K562 (cell line): ENCODE measurements at regions not wholly inside any gene's neighbourhood (a gene's known extent, or its start where the extent isn't known, plus 50 kb on each side); places are given as distances from the start of the nearest gene placed in this dataset.

Source experiments
- ATAC-seq: fragments of 200-7000 bp; cut with Tn5 transposase; 3 replicates; pipeline ENCODE4 v1.9.1; 2020; ENCODE audit warnings: moderate library complexity
- BruUV-seq: library from RNA; stranded (reverse); fragments of 400-500 nt; replicated peaks from 2 replicates; lab custom pipeline; 2021; lab: Mats Ljungman, UMichigan
- CTCF ChIA-PET: fragments of 300-600 bp; formaldehyde crosslinking; extraction: SDS; loops from one replicate; lab custom pipeline; 2021; ENCODE audit warnings: low intra/inter-chr PET ratio; lab: Yijun Ruan, JAX
- POLR2A ChIA-PET: fragments of 300-600, 350-650 bp; sonication (Branson Sonifier 250); formaldehyde crosslinking; extraction: SDS; loops from one replicate; lab custom pipeline; 2021; ENCODE audit warnings: antibody characterized with exemption, inconsistent platforms; lab: Yijun Ruan, JAX
- DNase-seq, 4 experiments: peaks; one replicate each; pipeline versions ENCODE4 v3.0.0 to v3.0.0-alpha.2; 2011 to 2018; ENCODE audit warnings: low spot score in 3 of 4, mixed read lengths in 3 of 4; ENCODE audit errors: extremely low read depth in 1 of 4
- FAIRE-seq: peaks from 2 replicates; lab custom pipeline; 2011; peaks lifted over from hg19 to GRCh38; lab: Jason Lieb, UNC
- H2AFZ ChIP-seq: 2 replicates; pipeline ENCODE4 v1.6.0; 2011; ENCODE audit warnings: low read depth, low read length, control low read depth, inconsistent platforms
- H3K27ac ChIP-seq: fragments of 200-600 bp; 3 replicates; pipeline ENCODE4 v1.8.0; 2011; ENCODE audit warnings: low read depth, mild to moderate bottlenecking, control low read depth, inconsistent platforms, low read length, moderate library complexity, mixed read lengths; ENCODE audit errors: extremely low read depth
- H3K27me3 ChIP-seq, 2 experiments: fragments of 300-600 bp in 1 of 2; 2 replicates in 1 of 2; 3 replicates in 1 of 2; pipeline versions ENCODE4 v1.6.0 to v1.8.0; 2011; ENCODE audit warnings: inconsistent platforms in 2 of 2, low read length in 2 of 2, mild to moderate bottlenecking in 1 of 2, mixed read lengths in 1 of 2, moderate library complexity in 1 of 2; ENCODE audit not compliant: control insufficient read depth in 2 of 2, insufficient read depth in 2 of 2
- H3K36me3 ChIP-seq: fragments of 300-600 bp; 3 replicates; pipeline ENCODE4 v1.8.0; 2011; ENCODE audit warnings: mild to moderate bottlenecking, low read length, inconsistent platforms; ENCODE audit not compliant: control insufficient read depth, insufficient read depth
- H3K4me1 ChIP-seq, 2 experiments: fragments of 200-600 bp in 1 of 2; replicated peaks in 1 of 2; 2 replicates in 1 of 2; 3 replicates in 1 of 2; pipeline versions ENCODE4 v1.5.1 to v1.8.0; 2011; ENCODE audit warnings: inconsistent platforms in 2 of 2, low read length in 2 of 2, mild to moderate bottlenecking in 1 of 2, mixed read lengths in 1 of 2, moderate library complexity in 1 of 2; ENCODE audit not compliant: control insufficient read depth in 2 of 2, insufficient read depth in 2 of 2
- H3K4me2 ChIP-seq: 2 replicates; pipeline ENCODE4 v1.6.1; 2011; ENCODE audit warnings: low read length, control low read depth, inconsistent platforms, mixed read lengths; ENCODE audit not compliant: insufficient read depth
- H3K4me3 ChIP-seq: fragments of 200-600 bp; sonication (generic), shearing (Covaris generic); 2 replicates; pipeline ENCODE4 v1.5.1; 2016; ENCODE audit warnings: control low read depth, inconsistent platforms
- H3K79me2 ChIP-seq: fragments of 200-600 bp; 3 replicates; pipeline ENCODE4 v1.8.0; 2011; ENCODE audit warnings: low read length, inconsistent platforms; ENCODE audit not compliant: control insufficient read depth, insufficient read depth
- H3K9ac ChIP-seq, 2 experiments: 2 replicates each; pipeline versions ENCODE4 v1.6.0 to v1.6.1; 2011; ENCODE audit warnings: low read depth in 2 of 2, low read length in 2 of 2, control low read depth in 1 of 2, inconsistent platforms in 1 of 2, mild to moderate bottlenecking in 1 of 2, mixed read lengths in 1 of 2; ENCODE audit not compliant: insufficient read depth in 1 of 2
- H3K9me1 ChIP-seq: one replicate; pipeline ENCODE4 v1.6.0; 2011; ENCODE audit warnings: inconsistent platforms, mild to moderate bottlenecking, low read length, moderate library complexity; ENCODE audit not compliant: control insufficient read depth, insufficient read depth
- H3K9me3 ChIP-seq: replicated peaks from 2 replicates; pipeline ENCODE4 v1.5.1; 2011; ENCODE audit warnings: low read depth, low read length, inconsistent platforms; ENCODE audit not compliant: control insufficient read depth, insufficient read depth
- H4K20me1 ChIP-seq: replicated peaks from 2 replicates; pipeline ENCODE4 v1.6.1; 2011; ENCODE audit warnings: low read length, inconsistent platforms, mixed read lengths; ENCODE audit not compliant: control insufficient read depth, insufficient read depth
- CUX1 ChIP-seq: fragments of 200-800 bp; sonication (Bioruptor generic); IDR thresholded peaks from 2 replicates; pipeline ENCODE4 v1.6.1; 2016; ENCODE audit warnings: missing genetic modification characterization, missing compliant biosample characterization
- FOXO4 ChIP-seq: fragments of 450-650 bp; formaldehyde crosslinking; IDR thresholded peaks from 2 replicates; pipeline ENCODE4 v1.4.0; 2020; ENCODE audit warnings: mild to moderate bottlenecking, moderate library complexity
- KDM4B ChIP-seq, 2 experiments: fragments of 450-650 bp in 1 of 2; sonication (generic) in 1 of 2; IDR thresholded peaks; 2 replicates each; pipeline ENCODE4 v1.6.1; 2016 to 2017; ENCODE audit warnings: borderline replicate concordance in 2 of 2, antibody characterized with exemption in 1 of 2, low read depth in 1 of 2, mild to moderate bottlenecking in 1 of 2
- LEF1 ChIP-seq: fragments of 450-650 bp; IDR thresholded peaks from 2 replicates; pipeline ENCODE4 v1.6.1; 2016; ENCODE audit warnings: mild to moderate bottlenecking
- PHB ChIP-seq: fragments of 250-450 bp; sonication (Bioruptor Pico); IDR thresholded peaks from 2 replicates; pipeline ENCODE4 v1.5.0; 2021
- SIN3A ChIP-seq, 2 experiments: fragments of 150-350 bp in 1 of 2; IDR thresholded peaks; 2 replicates each; pipeline ENCODE4 v1.6.1; 2011 to 2016; ENCODE audit warnings: borderline replicate concordance in 2 of 2, low read depth in 2 of 2, low read length in 2 of 2, mild to moderate bottlenecking in 2 of 2, moderate library complexity in 2 of 2; ENCODE audit not compliant: control insufficient read depth in 1 of 2
- SMARCB1 ChIP-seq: IDR thresholded peaks from 2 replicates; pipeline ENCODE4 v1.6.1; 2011; ENCODE audit warnings: improper control_type of control experiment, low read depth; ENCODE audit not compliant: insufficient read length
- ZBTB11 ChIP-seq, 3 experiments: fragments of 200-800 bp in 1 of 3; fragments of 250-450 bp in 1 of 3; fragments of 450-650 bp in 1 of 3; sonication (Bioruptor Pico) in 1 of 3; sonication (Bioruptor generic) in 1 of 3; formaldehyde crosslinking in 1 of 3; IDR thresholded peaks; 2 replicates each; pipeline versions ENCODE4 v1.6.1 to v1.8.0; 2016 to 2022; ENCODE audit warnings: mild to moderate bottlenecking in 2 of 3, missing genetic modification characterization in 2 of 3, missing compliant biosample characterization in 1 of 3, moderate library complexity in 1 of 3
- ZNF316 ChIP-seq: fragments of 450-650 bp; IDR thresholded peaks from 2 replicates; pipeline ENCODE4 v1.6.1; 2016
- ZSCAN29 ChIP-seq: fragments of 450-650 bp; IDR thresholded peaks from 2 replicates; pipeline ENCODE4 v1.6.1; 2017
- WGBS: fragments of 100-300 bp; shearing (Covaris generic); methylation state at CpG from one replicate; pipeline ENCODE4 v1.1.6; 2016; ENCODE audit warnings: low coverage, mixed read lengths; ENCODE audit not compliant: insufficient coverage; ENCODE audit errors: missing lambda C conversion rate; 5-methylcytosine and 5-hydroxymethylcytosine counted together
- in situ Hi-C: fragments of 300-500 bp; cut with MboI; formaldehyde crosslinking; loops from 4 replicates; pipeline ENCODE4 v1.15.0; 2018; ENCODE audit warnings: inconsistent platforms, mixed read lengths
- intact Hi-C: fragments of 100-400 bp; cut with micrococcal nuclease; formaldehyde crosslinking; loops from 2 replicates; pipeline ENCODE4 v1.14.2; 2022

GRCh38 chr11:11743216-11743615 lies 98.6 kb upstream of the USP47 start:
- Histone ChIP-seq H3K79me2 (no peaks in the 10 kb centered on the region), H3K27me3 (peaks cover 0 to 2% of the 10 kb centered on the region in 2 experiments; a peak in 2 of 5 replicates), H3K27ac (no peak overlapping the region), H3K9ac (no peak overlapping the region), H3K9me1 (no peaks in the 10 kb centered on the region), H3K36me3 (no peaks in the 10 kb centered on the region), H3K9me3 (no peaks in the 10 kb centered on the region), H3K4me2 (no peak overlapping the region), H3K4me3 (no peak overlapping the region), H4K20me1 (no peaks in the 10 kb centered on the region), H3K4me1 (no peaks in the 10 kb centered on the region), H2AFZ (no peak overlapping the region)
- POLR2A ChIA-PET, result interaction anchor here (0.6 to 1.0 kb wide), 3 partner anchors 10 to 317 kb away, joined by 3 to 4 read pairs (median 3); no protein-coding TSS in a partner anchor
- CTCF ChIA-PET, result no interaction called here
- BruUV-seq, result no TSS peak
- in situ Hi-C loops, result no loop called here
- FAIRE-seq (no peak), ATAC-seq (no peak), DNase-seq (no peak)
- TF ChIP-seq FOXO4 (CRISPR knock-in tag), result no peak
- TF ChIP-seq PHB, result no peak
- TF ChIP-seq ZNF316, result no peak
- TF ChIP-seq LEF1, result no peak
- no peak for TF ChIP-seq ZBTB11 (CRISPR knock-in tag; IDR thresholded peaks at IDR 0.05)
- no peak for TF ChIP-seq CUX1
- no peak for TF ChIP-seq KDM4B (IDR thresholded peaks at IDR 0.05; ENCODE audit: borderline replicate concordance in 2 of 2, low read depth in 1 of 2)
- TF ChIP-seq SMARCB1, result no peak
- TF ChIP-seq SIN3A (IDR thresholded peaks at IDR 0.05; ENCODE audit: borderline replicate concordance in 2 of 2, control insufficient read depth in 1 of 2, low read depth in 2 of 2, low read length in 2 of 2), result no peak
- no peak for TF ChIP-seq ZSCAN29
- intact Hi-C loops, result no loop called here
- 0% methylated on average over 3 of the region's 3 CpGs for WGBS
